Calu3 (cell line): ENCODE measurements at regions not wholly inside any gene's neighbourhood (a gene's known extent, or its start where the extent isn't known, plus 50 kb on each side); places are given as distances from the start of the nearest gene placed in this dataset.

Experiments used
- BruUV-seq: library from RNA; stranded (reverse); fragments of 400-500 nt; replicated peaks from 2 replicates; lab custom pipeline; 2021; lab: Mats Ljungman, UMichigan
- CTCF ChIA-PET: fragments of 300-600 bp; sonication (Branson Sonifier 250); formaldehyde crosslinking; loops from one replicate; lab custom pipeline; 2022; ENCODE audit warnings: antibody characterized with exemption; lab: Charles Lee
- DNase-seq: peaks from one replicate; pipeline ENCODE4 v3.0.0; 2022
- H3K27ac Mint-ChIP-seq: one replicate; pipeline ENCODE4 v1.8.0; 2022; ENCODE audit warnings: mixed read lengths; ENCODE audit not compliant: unreplicated experiment
- H3K27me3 Mint-ChIP-seq: one replicate; pipeline ENCODE4 v1.8.0; 2022; ENCODE audit warnings: mixed read lengths; ENCODE audit not compliant: unreplicated experiment
- H3K36me3 Mint-ChIP-seq: one replicate; pipeline ENCODE4 v1.8.0; 2022; ENCODE audit warnings: mild to moderate bottlenecking, moderate library complexity, mixed read lengths; ENCODE audit not compliant: insufficient read depth, unreplicated experiment
- H3K4me1 Mint-ChIP-seq: one replicate; pipeline ENCODE4 v1.8.0; 2022; ENCODE audit warnings: mild to moderate bottlenecking, low read depth, mixed read lengths; ENCODE audit not compliant: unreplicated experiment
- H3K4me3 Mint-ChIP-seq: one replicate; pipeline ENCODE4 v1.8.0; 2022; ENCODE audit warnings: mild to moderate bottlenecking, low read depth, moderate library complexity, mixed read lengths; ENCODE audit not compliant: unreplicated experiment
- H3K9me3 Mint-ChIP-seq: one replicate; pipeline ENCODE4 v1.8.0; 2022; ENCODE audit warnings: low read depth, mixed read lengths; ENCODE audit not compliant: unreplicated experiment
- intact Hi-C: fragments of 100-400 bp; cut with micrococcal nuclease; formaldehyde crosslinking; loops from one replicate; pipeline ENCODE4 v1.10.0; 2022; ENCODE audit not compliant: unreplicated experiment
- TF ChIP-seq, protein P1 (sequence below): fragments of 200-600 bp; IDR thresholded peaks from one replicate; pipeline ENCODE4 v1.8.0; 2022; ENCODE audit warnings: antibody characterized with exemption; ENCODE audit not compliant: unreplicated experiment

DNA sequence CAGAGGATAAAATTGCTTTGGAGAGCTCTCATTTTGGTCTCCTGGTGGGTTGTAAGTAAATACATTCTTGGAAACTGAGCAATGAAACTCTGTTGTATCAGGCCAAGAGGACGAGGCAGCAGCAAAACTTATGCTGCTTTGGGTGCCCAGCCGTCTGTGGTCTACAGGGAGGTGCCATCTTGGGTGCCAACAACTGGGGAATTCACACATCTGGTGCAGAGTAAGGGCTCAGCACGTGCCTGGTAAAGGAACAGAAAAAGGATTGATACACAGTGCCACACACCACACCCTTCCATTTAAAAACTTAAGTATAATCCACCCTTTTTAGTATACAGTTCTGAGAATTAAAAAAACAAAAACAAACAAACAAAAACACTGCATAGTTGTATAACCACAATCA lies 221.9 kb downstream of the TSN start:
- Mint-ChIP-seq H3K27ac (no peak overlapping the region), H3K9me3 (no peaks in the 10 kb centered on the region), H3K4me1 (no peaks in the 10 kb centered on the region), H3K36me3 (no peaks in the 10 kb centered on the region), H3K27me3 (peaks cover 12% of the 10 kb centered on the region), H3K4me3 (no peak overlapping the region)
- DNase-seq = no peak
- intact Hi-C loops = loop anchor here (10.0 kb wide), 2 partner anchors 397 to 767 kb away; no protein-coding TSS in a partner anchor
- TF ChIP-seq, protein P1, sequence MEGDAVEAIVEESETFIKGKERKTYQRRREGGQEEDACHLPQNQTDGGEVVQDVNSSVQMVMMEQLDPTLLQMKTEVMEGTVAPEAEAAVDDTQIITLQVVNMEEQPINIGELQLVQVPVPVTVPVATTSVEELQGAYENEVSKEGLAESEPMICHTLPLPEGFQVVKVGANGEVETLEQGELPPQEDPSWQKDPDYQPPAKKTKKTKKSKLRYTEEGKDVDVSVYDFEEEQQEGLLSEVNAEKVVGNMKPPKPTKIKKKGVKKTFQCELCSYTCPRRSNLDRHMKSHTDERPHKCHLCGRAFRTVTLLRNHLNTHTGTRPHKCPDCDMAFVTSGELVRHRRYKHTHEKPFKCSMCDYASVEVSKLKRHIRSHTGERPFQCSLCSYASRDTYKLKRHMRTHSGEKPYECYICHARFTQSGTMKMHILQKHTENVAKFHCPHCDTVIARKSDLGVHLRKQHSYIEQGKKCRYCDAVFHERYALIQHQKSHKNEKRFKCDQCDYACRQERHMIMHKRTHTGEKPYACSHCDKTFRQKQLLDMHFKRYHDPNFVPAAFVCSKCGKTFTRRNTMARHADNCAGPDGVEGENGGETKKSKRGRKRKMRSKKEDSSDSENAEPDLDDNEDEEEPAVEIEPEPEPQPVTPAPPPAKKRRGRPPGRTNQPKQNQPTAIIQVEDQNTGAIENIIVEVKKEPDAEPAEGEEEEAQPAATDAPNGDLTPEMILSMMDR = no peak
- no TSS peak for BruUV-seq
- CTCF ChIA-PET = interaction anchor here (1.7 kb wide), 1 partner anchor 9 kb away, joined by 5 read pairs; no protein-coding TSS in a partner anchor

- H3K4me1 Mint-ChIP-seq = no peaks in the 10 kb centered on the region
- H3K27ac Mint-ChIP-seq = no peak overlapping the region
- TF ChIP-seq, protein P1 = no peak
- CTCF ChIA-PET = no interaction called here
- peaks cover 3% of the 10 kb centered on the region for H3K9me3 Mint-ChIP-seq
- intact Hi-C loops = no loop called here
- no peak for DNase-seq
- no peaks in the 10 kb centered on the region for H3K36me3 Mint-ChIP-seq
- no peak overlapping the region for H3K4me3 Mint-ChIP-seq
- no TSS peak for BruUV-seq
- H3K27me3 Mint-ChIP-seq = peaks cover 83% of the 10 kb centered on the region
Measured at GRCh38 chr2:121992700-121993099, 237.2 kb downstream of the TSN start.

DNA sequence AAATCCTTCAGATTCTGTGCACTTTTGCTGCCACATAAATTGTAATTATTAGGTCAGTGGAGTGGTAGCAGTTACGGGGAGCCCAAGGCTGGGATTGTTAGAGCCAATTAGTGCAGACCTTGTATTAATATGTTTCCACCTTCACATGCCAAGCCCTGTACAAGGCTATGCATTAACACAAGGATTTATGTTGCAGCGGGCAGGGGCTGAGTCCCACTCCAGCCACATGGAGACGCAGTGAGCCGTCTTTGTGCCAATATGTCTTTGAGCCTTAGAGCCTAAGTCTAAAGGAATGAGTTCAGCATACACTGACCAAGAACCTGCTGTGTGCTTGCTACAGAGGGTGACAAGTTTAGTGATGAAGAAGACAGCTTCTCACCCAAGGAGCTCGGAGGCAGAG lies 238.2 kb downstream of the TSN start:
- DNase-seq = no peak
- H3K27me3 Mint-ChIP-seq = peaks cover 90% of the 10 kb centered on the region
- CTCF ChIA-PET = no interaction called here
- H3K9me3 Mint-ChIP-seq = peaks cover 3% of the 10 kb centered on the region
- H3K4me3 Mint-ChIP-seq = no peak overlapping the region
- H3K4me1 Mint-ChIP-seq = no peaks in the 10 kb centered on the region
- intact Hi-C loops = no loop called here
- no TSS peak for BruUV-seq
- H3K27ac Mint-ChIP-seq = no peak overlapping the region
- TF ChIP-seq, protein P1 = no peak
- H3K36me3 Mint-ChIP-seq = no peaks in the 10 kb centered on the region

DNA sequence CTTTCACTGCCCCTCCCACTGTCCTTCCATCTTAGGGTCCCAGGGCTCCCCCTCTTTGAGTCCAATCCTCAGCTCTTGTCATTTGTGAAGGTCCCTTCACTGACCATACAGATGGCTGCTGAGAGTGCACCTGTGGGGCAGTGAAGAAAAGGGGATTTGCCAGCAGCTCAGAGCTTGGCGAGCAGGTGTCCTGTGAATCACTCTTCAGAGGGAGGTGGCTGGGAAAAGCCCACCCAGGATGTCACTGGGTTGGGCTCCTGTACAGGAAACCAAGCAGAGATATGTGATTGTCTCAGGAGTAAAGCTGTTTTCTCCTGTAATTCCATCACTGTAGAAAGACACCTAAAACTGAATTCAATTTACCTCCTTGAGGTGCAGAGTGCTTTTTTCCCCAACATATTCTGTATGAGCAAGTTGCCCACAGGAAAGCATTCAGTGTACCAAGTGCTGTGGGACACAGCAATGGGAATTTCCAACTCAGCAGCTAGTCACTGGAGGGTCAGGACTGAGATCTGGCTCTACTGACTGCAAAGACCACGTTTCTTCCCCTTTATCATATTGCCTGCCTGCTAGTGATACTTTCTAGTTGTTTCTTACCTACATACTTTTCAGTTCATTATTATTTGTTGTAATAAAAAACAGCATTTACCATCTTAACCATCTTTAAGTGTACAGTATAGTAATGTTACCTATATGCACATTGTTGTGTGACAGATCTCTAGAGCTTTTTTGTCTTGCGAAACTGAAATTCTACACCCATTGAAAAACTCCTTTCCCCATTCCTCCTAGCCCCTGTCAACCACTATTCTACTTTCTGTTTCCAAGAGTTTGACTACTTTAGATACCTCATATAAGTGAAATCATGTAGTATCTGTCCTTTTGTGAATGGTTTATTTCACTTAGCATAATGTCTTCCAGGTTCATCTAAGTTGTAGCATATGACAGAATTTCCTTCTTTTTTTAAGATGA lies 239.1 kb downstream of the TSN start:
- no TSS peak for BruUV-seq
- H3K27ac Mint-ChIP-seq = no peak overlapping the region
- no peak overlapping the region for H3K4me3 Mint-ChIP-seq
- no peaks in the 10 kb centered on the region for H3K4me1 Mint-ChIP-seq
- H3K36me3 Mint-ChIP-seq = no peaks in the 10 kb centered on the region
- no peaks in the 10 kb centered on the region for H3K9me3 Mint-ChIP-seq
- DNase-seq = no peak
- H3K27me3 Mint-ChIP-seq = peaks cover 91% of the 10 kb centered on the region
- CTCF ChIA-PET = no interaction called here
- intact Hi-C loops = no loop called here
- TF ChIP-seq, protein P1 = no peak
